NCI-H526 (cell line): ENCODE measurements at regions not wholly inside any gene's neighbourhood (a gene's known extent, or its start where the extent isn't known, plus 50 kb on each side); places are given as distances from the start of the nearest gene placed in this dataset.

Experiments
- DNase-seq, 2 experiments: peaks; one replicate each; lab custom pipeline; 2025; lab: John Stamatoyannopoulos, UW

DNA sequence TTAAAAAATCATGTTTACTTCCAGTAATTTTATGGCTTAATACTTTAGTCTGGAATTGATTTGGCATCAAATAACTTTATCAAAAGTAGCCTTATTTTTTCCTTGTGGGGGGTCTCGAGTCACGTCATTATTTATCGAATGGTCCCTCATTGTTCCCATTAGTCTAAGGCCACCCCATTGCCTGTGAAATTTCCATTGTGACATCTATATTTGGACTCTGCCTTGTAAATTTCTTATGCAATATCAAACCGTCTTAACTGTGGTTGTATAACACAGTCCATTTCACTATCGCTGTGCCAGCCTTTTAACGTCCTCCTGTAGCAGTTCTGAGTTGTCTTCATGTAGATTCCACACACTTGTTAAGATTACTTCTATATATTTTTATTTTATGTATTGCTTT, 103.9 kb upstream of the RET start:
- DNase-seq = no peak

GRCh38 chr10:42973411-42973810, 103.5 kb upstream of the RET start:
- DNase-seq = no peak

GRCh38 chr10:42973870-42974692, 102.8 kb upstream of the RET start:
- no peak for DNase-seq

- no peak for DNase-seq
Observed at GRCh38 chr10:42974693-42975002, 102.2 kb upstream of the RET start.

- DNase-seq = no peak
Observed at GRCh38 chr10:42975005-42975493, 101.8 kb upstream of the RET start.

GRCh38 chr10:42975558-42976340, 101.1 kb upstream of the RET start:
- DNase-seq = peak in 1 of 2 experiments; percentile 25

GRCh38 chr10:42976351-42977031, 100.4 kb upstream of the RET start:
- DNase-seq = no peak

- no peak for DNase-seq
Observed at GRCh38 chr10:42977032-42977416, 99.8 kb upstream of the RET start.

DNA sequence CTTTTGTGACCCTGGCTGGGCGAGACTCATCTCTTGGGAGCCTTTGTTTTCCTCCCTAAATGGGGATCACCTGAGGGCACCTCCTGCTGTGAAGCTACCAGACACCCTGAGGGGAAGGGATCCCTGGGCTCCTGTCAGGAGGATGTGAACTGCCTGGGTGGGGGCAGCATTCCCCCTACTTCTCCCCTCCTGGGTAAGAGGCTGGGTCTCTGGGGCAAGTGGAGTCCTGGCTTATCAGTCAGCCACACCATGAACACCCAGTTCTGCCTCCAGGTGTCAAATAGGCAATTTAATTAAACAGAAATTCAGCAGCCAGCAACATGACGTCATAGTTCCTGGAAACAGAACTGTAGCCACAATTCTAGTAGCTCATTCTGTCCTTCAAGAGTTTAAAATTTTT, 97.7 kb upstream of the RET start:
- no peak for DNase-seq

- no peak for DNase-seq
Observed at GRCh38 chr10:42979721-42980467, 97.0 kb upstream of the RET start.

GRCh38 chr10:42980553-42981357, 96.1 kb upstream of the RET start:
- no peak for DNase-seq

GRCh38 chr10:42981358-42982236, 95.3 kb upstream of the RET start:
- no peak for DNase-seq

GRCh38 chr10:42982891-42983506, 93.9 kb upstream of the RET start:
- DNase-seq = no peak

DNA sequence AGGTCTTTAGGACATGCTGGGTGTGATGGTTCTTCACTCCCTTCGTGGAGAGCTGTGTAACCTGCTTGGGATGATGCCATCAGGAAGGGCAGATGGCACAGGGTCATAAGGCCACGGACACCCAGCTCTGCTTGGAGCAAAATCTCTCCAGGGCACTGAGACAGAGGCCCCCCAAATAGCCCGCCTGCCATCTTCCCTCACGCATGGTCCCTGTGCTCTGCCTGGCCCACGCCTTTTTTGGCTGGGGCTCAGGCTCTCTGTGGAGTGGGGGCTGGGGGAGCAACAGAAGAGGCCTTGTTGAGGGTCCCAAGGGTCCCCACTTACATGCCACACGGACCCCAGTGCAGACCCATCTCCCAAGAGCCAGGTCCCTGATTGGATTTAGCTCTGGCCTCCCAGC, 93.3 kb upstream of the RET start:
- no peak for DNase-seq

GRCh38 chr10:42984035-42984610, 92.7 kb upstream of the RET start:
- DNase-seq = no peak

GRCh38 chr10:42984761-42985325, 92.0 kb upstream of the RET start:
- DNase-seq = no peak

DNA sequence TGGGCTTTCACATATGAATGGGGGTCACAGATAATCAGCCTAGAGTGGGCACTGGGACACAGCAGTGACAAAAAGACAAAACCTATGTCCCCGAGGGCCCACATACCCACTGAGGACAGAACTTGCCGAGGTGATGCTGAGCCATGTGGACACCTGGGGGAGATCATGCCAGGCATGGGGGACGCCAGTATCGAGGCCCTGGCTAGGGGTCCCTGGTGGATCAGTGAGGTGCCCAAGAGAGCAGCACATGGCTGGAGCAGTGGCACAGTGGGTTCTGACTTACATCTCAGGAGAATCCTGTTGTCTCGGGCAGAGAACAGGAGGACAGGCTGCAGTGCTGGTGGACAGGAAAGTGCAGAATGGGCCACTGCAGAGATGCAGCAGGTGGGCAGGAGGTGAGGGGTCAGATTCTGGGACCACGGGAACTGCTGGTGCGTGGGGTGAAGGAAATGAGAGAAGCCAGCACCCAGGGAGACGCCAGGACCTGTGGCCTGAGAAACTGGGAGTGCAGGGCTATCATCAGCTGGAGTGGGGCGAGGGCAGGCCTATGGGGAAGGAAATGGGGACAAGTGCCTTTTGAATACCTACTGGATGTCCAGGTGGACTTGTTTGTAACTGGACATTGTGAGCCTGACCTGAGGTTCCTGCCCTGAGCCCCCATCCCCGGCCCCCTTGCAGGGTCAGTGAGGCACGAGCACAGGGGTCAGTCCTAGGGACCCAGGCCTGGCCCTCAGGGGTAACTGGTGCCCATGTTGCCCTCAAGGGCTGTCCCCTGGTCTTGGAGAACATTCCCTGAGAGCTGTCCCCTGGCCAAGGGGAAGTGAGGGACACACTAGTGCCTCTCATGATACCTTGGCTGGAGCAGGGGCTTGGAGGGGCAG, 91.2 kb upstream of the RET start:
- no peak for DNase-seq

DNA sequence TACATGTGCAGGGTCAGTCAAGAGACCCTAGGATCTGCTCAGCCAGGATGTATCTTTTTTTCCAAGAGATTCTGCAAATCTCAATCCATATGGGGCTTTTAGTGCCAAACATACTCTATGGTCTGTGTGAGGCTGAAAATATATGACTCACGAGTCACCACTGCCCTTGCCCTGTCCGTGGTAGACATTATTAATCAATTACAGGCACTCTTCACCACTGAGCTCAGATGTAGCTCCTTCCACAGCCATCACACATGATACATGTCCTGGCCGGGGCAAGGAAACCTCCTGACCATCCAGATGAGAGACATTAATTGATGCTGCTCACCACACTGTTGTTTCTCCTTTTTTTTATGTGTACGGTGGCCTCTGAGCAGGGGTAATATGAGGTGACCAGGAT, 90.2 kb upstream of the RET start:
- no peak for DNase-seq
